GM18519 (cell line): ENCODE measurements at regions not wholly inside any gene's neighbourhood (a gene's known extent, or its start where the extent isn't known, plus 50 kb on each side); places are given as distances from the start of the nearest gene placed in this dataset.

Source experiments
- ATAC-seq: cut with Tn5 transposase; IDR thresholded peaks from one replicate; pipeline ENCODE4 v1.9.1; 2021; ENCODE audit warnings: mild to moderate bottlenecking, moderate library complexity; ENCODE audit not compliant: unreplicated experiment, low FRiP score

GRCh38 chr7:47047384-47047783 is 534.5 kb downstream of the TNS3 start:
- no peak for ATAC-seq

GRCh38 chr7:47046949-47047348 is 535.0 kb downstream of the TNS3 start:
- no peak for ATAC-seq

GRCh38 chr7:47045207-47046051 is 536.5 kb downstream of the TNS3 start:
- no peak for ATAC-seq

- ATAC-seq = no peak
Observed at GRCh38 chr7:47044625-47045024, 537.3 kb downstream of the TNS3 start.

GRCh38 chr7:47043304-47043703 is 538.6 kb downstream of the TNS3 start:
- ATAC-seq = no peak

- no peak for ATAC-seq
Observed at GRCh38 chr7:47042669-47043068, 539.2 kb downstream of the TNS3 start.

GRCh38 chr7:47040795-47041347 is 541.0 kb downstream of the TNS3 start:
- no peak for ATAC-seq

GRCh38 chr7:47039904-47040303 is 542.0 kb downstream of the TNS3 start:
- no peak for ATAC-seq

GRCh38 chr7:47039089-47039648 is 542.7 kb downstream of the TNS3 start:
- no peak for ATAC-seq

GRCh38 chr7:47038621-47039020 is 543.3 kb downstream of the TNS3 start:
- no peak for ATAC-seq

- no peak for ATAC-seq
Observed at GRCh38 chr7:47037607-47038006, 544.3 kb downstream of the TNS3 start.

GRCh38 chr7:47036909-47037308 is 545.0 kb downstream of the TNS3 start:
- ATAC-seq = no peak

GRCh38 chr7:47035522-47035921 is 546.4 kb downstream of the TNS3 start:
- no peak for ATAC-seq

GRCh38 chr7:47034180-47034579 is 547.7 kb downstream of the TNS3 start:
- ATAC-seq = no peak

GRCh38 chr7:47032536-47032908 is 549.4 kb downstream of the TNS3 start:
- ATAC-seq = no peak

GRCh38 chr7:47031786-47032535 is 550.0 kb downstream of the TNS3 start:
- no peak for ATAC-seq

- no peak for ATAC-seq
Observed at GRCh38 chr7:47028284-47028683, 553.6 kb downstream of the TNS3 start.

GRCh38 chr7:47027695-47028240 is 554.1 kb downstream of the TNS3 start:
- no peak for ATAC-seq

GRCh38 chr7:47026780-47027361 is 555.0 kb downstream of the TNS3 start:
- no peak for ATAC-seq

- ATAC-seq = no peak
Observed at GRCh38 chr7:47024991-47025390, 556.9 kb downstream of the TNS3 start.

GRCh38 chr7:47008461-47008860 is 573.5 kb downstream of the TNS3 start:
- no peak for ATAC-seq
